HG03565 (cell line): ENCODE measurements at regions not wholly inside any gene's neighbourhood (a gene's known extent, or its start where the extent isn't known, plus 50 kb on each side); places are given as distances from the start of the nearest gene placed in this dataset.

Source experiments
- ATAC-seq: cut with Tn5 transposase; IDR thresholded peaks from one replicate; pipeline ENCODE4 v1.9.1; 2021; ENCODE audit warnings: mild to moderate bottlenecking, moderate library complexity; ENCODE audit not compliant: unreplicated experiment

DNA sequence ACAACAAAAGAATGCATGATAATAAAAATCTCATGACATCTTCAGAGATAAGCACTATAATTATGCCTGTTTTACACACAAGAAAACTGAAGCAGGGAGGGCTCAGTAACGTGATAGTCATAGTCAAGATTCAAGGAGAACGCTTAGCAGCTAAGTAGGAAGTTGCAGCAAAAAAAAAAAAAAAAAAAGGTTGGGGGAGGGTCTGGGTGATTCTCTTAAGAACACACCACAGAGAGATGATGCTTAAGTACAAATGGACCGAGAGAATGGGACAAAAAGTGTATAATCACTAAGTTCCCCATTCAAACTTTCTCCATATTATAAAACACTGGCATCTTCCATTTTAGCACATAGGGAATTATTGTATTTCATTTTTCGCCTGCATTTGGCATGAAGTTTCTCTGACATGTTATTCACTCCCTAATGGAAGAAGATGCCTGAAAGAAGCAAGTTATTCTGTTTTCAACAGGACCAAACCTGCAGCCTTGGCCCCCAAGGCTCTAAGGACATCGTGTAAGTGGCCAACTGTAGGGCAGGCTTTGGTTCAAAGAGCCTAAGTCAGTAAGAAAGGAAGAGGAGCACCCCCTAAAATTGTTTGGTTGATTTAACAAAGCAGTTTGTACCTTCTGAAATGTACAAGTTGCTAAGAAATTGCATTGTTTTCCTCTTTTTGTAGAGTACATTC, 142.9 kb upstream of the TMPO start:
- ATAC-seq: no peak

DNA sequence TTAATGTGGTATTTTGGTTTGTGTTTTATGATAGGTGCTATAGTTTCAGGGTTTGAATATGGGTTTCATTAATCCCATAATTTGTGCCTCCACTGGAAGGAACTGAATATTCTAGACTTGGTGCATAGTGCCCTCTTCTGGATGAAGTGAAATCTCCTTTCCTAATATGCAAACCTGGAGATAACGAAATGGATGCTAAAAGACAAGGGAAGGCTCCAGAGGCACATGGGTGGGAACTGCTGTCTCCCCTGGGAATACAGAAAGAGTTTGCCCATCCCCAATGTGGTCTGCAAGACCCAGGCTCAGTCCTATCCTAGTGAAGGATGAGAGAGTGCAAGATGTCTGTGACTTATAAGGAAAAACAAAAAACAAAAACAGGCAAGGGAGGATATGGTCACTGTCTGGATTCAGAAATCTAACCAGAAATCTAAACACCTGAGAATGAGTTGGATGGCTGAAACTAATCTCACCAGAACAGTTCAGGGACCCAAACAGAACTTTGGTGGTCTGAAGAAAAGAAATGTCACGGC, 142.3 kb upstream of the TMPO start:
- peak; percentile 52 for ATAC-seq

DNA sequence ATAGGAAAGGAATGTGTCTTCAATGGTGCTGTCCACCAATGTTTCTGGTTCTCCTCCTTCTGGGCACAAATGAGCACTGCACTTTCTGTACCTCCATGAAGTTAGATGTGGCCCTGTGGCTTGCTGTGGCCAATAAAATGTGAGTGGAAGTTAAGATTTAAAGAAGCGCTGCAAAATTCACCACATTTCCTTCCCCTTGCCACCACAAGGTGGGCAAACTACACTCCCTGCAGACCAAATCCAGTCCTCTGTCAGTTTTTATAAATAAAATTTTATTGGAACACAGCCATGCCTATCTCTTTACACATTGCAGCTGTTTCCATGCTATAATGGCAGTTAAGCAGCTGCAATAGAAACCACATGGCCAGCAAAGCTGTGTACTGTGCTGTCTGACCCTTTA, 141.4 kb upstream of the TMPO start:
- no peak for ATAC-seq

DNA sequence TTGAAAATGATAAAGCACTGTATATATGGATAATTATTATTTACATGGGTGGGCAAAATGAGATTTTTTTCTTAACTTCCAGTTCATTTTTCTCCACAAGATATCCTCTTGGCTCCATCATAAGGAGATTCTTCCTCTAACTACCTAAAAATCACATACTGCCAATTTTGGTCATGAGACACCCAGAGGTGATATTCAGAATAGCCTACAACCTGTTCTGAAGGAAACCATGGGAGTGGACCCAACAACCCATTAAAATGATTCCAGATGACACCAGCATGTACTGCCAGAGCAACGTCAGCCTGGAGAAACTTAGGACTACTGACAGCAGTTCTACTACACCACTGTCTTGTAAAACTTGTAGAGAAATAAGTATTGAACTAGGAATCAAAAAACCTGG, 136.3 kb upstream of the TMPO start:
- ATAC-seq: no peak

DNA sequence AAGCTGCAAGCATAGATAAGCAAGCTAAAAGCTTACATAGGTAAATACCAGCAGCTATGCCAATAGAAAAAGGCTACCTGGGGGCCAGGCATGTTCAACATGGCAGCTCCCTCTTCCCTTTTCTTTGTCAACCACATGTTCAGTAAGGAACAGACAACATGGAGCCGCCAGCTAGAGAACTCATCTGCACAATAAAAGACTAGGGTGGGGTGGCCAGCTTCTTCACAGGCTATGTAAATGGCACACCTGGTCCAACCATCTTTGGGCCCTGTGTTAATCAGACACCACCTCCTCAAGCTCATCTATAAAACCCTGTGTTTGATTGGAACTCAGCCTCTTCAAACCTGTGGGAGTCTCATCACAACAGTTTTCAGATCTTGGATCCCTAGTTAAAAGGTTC, 129.7 kb upstream of the TMPO start:
- no peak for ATAC-seq

DNA sequence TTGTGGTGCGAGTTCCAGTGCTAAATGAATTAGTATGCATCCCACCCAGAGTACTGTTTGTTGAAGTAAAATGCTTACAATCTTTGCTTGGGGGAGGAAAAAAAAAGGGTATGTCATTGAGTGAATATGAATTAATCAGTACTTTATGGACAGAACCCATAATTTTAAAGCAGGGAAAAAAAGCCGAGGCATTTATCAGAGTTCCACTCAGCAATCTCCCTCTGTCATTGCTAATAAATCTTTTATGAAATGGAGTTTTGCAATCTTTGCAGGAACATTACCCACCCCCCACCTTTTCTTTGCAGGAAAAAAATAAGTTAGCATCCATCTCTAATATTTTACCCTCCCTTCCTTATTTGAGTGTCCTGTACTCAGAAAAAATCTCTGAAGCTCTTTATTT, 127.9 kb upstream of the TMPO start:
- no peak for ATAC-seq

DNA sequence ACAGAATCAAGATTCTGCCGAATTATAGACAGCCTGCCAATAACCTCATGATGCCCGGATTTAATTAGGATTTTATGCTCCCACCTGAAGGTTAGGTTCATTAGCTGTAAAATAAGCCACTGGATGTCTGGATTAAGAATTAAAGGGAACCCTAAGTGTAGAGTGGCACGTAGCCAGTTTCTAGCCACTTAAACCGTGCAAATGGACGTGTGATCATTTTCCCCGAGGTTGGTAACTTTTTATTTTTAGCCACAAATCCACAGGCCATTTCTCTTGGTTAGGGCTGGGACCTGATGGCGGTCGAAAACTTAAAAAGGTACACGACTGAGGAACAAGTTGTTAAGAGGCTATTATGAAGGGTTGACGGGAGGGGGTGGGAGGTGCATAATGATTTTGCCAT, 127.3 kb upstream of the TMPO start:
- no peak for ATAC-seq

DNA sequence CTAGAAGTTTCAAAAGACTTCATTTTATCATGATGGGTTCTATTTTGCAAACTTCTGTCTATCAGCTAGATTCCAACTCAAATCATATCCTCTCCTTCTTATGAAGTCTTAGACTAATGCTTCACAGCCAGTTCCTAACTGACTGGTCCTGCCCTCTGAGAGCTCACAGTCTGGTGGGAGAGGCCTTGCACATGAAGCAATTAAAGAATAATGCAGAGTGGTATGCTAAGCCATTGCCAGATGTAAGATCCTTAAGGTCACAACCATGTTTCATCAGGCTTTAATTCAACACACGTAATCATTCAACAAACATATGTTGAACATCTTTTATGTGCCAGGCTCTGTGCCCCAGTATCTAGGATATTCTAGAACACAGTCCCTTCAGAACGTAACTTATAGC, 125.8 kb upstream of the TMPO start:
- ATAC-seq: no peak

DNA sequence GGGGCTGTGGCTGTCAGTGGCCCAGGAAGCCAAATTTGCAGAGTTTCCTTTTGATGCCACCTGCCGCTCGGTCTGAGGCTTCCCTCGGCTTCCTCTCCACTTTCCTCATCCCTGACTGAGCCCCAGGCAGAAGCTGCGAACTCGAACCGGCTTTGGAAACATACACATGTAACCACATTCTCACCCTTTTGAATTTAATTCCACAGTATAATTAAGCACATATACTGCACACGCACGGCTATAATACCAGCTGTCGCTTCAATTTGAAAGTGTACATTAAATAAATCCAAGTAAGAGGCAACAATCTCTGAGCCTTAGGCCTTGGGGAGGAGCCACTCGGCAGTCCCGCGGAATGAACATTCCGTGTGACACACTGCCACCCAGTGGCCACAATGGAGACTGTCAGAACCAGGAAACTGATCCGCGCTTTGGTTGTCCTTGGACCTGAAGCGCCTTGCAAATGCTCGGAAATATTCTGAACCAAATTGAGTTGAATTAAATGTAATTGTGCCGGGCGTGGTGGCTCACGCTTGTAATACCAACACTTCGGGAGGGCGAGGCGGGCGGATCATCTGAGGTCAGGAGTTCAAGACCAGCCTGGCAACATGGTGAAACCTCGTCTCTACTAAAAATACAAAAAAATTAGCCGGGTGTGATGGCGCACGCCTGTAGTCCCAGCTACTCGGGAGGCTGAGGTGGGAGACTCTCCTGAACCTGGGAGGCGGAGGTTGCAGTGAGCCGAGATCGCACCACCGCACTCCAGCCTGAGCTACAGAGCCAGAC, 117.9 kb upstream of the TMPO start:
- ATAC-seq: peak; percentile 83

DNA sequence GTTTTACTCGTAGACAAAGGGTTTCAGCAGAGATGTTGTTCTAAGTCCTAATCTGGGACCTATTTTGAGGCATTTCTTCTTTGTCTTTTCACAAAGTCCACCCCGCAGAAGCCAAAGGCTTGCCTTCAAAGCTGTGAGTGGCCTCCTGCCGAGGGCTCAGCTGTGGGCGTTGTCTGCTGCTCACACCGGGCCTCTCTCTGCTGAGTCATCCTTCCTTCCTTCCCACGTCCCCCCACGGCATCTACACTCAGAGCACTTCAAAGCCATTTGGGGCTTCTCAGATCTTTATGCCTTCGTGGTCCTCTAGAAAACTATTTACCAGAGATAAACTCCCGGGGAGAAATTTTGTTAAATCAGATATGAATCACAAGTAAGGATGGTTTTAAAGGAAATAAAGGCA, 115.9 kb upstream of the TMPO start:
- ATAC-seq: peak; percentile 39

DNA sequence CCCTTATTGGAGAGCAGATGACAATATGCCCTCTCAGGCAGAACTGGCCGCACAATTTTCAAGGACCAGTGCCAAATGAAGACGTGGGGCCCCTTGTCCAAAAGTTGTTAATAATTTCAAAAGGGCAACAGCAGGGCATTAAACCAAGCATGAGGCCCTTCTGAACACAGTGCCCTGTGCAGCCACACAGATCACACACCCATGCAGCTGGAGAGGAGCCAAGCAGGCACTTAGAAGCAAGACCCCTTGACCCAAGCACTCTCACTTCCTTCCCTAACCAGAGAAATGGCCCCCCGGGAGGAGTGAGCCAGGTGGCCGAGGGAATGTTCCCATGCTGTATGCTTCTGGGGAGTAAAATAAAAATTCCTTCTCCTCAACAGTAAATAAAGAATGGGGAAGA, 114.0 kb upstream of the TMPO start:
- ATAC-seq: no peak

DNA sequence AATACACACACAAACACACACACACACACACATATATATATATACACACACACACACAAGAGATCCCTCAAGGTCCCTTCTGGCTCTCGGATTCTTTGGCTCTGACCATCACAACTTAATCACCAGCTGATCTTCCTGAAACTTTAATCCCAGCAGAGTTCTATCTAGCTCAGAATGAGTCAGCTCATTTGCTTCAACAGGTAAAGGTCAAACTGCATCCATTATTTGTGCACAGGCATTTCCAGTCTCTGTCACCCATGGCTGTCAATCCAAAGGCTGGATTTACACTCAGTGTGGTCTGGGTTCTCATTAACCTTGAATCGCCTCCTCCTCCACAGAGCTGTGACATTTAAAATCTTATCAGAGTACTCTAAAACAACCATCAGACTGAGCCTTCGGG, 113.3 kb upstream of the TMPO start:
- ATAC-seq: no peak

DNA sequence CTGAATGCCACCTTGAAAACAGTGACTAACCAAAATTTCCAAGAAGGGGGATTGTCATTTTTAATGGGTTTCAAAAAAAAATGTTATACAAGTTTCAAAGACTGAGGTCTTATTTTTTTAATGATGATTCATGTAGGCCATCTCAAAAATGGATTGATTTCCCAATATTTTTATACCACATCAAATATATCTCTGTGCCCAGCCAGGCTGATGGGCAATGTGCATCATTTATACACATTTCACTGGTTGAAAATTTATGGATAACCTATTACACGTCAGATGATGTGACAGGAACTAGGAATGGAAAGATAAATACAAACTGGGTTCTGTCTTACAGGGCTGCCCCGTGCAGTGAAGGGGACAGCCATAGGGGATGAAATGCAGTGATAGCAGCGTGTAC, 112.7 kb upstream of the TMPO start:
- ATAC-seq: no peak

DNA sequence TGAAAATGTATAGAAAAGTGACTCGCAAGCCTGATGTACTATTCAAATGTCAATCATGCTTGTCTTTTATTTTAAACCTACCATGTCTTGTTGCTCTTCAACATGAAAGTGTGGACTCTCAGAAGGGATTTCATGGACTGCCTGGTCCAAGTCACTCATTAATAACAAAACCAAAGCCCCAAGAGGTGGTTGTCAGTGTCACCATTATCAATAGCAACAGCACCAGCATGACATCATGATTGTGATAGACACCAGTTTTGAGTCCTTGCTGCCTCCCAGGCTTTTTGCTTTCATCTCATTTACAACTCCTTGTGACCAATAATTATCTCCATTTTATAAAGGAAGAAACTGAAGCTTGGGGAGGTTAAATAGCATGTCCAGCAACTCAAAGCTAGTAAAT, 112.0 kb upstream of the TMPO start:
- no peak for ATAC-seq

DNA sequence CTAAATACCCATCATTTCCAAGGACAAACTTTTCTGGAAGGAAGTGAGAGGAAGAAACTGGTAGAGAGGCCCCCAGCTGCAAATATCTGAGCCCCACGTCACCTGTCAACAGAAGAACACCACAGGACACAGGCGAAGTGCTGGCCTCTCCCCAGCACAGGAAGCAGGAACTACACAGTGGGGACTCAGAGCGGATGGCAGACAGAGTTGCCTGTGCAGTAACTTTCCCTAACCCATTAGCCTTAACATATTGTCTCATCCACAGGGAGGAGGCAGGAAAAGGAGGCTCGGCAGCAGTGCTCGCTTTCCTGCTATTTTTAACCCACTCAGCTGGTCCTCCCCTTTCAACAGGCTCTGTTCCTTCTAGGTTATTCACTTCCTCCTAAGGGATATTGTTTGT, 111.5 kb upstream of the TMPO start:
- no peak for ATAC-seq

DNA sequence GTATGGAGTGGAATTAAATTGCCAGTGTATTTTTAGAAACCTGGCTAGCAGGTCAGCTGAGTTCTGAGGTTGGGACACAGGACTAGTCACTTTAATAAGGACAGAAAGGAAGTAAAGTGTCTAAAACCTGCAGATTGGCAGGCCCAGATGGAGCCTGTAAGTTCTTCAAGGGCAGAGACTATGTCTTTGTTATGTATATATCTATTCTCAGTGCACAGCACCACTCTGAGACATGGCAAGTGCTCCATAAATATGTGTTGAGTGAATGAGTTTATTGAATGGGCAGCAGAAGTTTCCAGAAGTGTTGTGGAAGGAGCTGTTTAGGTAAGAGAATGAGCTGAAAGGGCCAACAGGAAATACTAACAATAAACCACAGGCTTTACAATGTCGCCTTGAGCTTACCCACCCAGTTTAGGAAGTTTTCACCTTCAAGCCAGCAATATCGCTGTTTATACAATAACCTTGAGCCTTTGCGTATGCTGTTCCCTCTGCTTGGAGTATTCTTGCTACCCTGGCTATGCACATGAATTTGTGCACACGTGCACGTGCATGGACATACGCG, 109.5 kb upstream of the TMPO start:
- ATAC-seq: no peak

DNA sequence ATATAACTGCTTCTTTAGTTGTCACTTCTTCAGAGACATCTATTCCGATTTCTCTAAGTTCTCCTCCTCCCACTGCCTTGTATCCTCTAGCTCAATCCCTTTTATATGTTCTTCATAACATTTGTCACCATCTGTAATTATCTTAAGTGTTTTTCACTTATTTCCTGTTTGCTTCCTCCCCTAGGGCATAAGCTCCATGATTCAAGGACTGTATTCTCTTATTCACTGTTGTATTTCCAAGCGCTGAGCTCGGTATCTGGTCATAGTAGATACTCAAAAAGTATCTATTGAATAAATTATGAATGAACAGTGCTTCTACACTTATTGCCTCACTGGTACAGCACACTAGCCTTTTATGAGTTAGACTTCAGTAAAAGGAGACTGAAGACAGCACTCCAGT, 109.0 kb upstream of the TMPO start:
- ATAC-seq: no peak

DNA sequence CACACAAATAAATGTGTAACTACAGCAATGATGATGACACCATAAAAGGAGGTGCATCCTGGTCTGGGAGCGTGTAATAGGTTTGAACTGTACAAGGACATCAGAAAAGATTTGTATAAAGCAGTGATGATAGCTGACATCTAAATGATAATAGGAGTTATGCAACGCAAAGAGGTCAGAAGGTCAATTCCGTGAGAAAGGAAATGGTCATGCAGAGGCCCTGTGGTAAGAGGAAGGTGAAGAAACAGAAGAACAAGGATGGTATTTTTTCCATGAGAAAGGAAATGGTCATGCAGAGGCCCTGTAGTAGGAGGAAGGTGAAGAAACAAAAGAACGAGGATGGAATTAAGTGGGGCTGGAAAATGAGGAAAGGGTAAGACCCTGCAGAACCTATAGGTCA, 106.7 kb upstream of the TMPO start:
- ATAC-seq: no peak

DNA sequence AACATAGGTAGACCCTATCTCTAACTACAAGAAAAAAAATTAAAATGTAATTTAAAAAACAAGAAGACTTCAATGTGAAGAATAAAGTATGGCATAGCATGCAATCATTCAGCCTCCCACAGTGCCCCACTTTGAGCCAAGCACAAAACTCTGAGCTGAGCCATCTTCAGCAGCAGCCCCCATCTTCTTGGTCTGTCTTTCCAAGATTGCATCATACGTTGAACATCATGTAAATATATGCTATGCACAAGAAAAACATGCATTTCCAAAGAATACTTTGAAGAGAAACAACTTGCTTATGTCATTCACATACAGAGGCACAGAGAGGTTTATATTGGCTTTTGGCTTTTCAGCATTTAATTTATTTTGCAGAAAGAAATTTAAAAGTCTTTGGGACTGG, 105.8 kb upstream of the TMPO start:
- ATAC-seq: no peak

DNA sequence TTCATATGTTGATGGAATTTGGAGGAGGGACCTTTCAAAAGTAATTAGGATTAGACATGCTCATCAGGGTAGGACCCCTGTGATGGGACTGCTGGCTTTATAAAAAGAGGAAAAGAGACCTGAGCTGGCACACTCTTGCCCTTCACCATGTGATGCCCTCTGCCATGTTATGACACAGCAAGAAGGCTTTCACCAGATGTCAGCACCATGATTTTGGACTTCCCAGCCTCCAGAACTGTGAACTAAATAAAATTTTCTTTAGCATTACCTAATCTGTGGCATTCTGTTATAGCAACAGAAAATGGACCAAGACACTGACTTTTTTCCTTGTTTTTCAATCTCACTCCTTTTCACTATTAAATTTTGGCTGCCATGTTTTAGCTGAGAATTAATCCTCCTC, 105.0 kb upstream of the TMPO start:
- no peak for ATAC-seq

DNA sequence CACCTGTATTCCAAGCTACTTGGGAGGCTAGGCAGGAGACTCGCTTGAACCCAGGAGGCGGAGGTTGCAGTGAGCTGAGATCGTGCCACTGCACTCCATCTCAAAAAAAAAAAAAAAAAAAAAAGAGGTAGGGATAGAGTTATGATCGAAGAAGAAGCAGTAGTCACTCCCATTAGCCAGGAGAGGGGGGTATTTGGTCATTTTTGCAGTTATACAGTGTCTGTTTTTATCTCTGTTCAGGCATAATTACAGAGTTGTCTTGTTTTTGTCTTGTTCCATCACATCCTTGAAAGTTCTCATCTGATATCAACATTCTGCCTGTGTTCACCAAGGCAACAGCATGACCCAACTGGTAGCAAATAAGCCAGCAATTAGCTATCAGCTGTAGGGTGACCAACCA, 98.5 kb upstream of the TMPO start:
- no peak for ATAC-seq

DNA sequence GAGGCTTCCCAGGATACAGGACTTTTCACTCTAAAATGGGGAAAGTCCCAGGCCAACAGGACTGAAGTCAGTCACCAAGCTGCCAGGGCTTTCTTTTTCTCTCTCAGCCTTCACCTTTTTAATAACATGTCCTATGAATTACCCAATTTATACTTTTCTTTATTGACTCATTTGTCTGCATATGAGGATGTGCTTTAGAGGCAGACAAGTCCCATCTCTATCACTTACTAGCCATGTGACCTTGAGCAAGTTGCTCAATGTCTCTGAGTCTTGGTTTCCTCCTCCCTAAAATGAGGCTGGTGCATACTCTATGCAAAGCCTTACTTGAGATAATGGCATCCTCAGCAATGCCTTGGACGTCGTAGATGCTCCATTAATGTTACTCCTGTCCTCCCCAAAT, 98.1 kb upstream of the TMPO start:
- no peak for ATAC-seq
